Cardiac fibroblast (primary cell): ENCODE measurements at regions not wholly inside any gene's neighbourhood (a gene's known extent, or its start where the extent isn't known, plus 50 kb on each side); places are given as distances from the start of the nearest gene placed in this dataset.

Experiments
- DNase-seq, 2 donors: peaks; one replicate each; pipeline versions ENCODE4 v3.0.0 to v3.0.0-alpha.2; 2010; ENCODE audit warnings: low read depth in 2 of 2
- H3K4me3 ChIP-seq, 2 donors: replicated peaks in 1 of 2; 1 replicate in 1 of 2; 2 replicates in 1 of 2; pipeline ENCODE4 v1.5.1; 2011; ENCODE audit warnings: low read depth in 2 of 2, low read length in 2 of 2, mild to moderate bottlenecking in 2 of 2, moderate library complexity in 1 of 2
- TF ChIP-seq, protein P1 (sequence below): IDR thresholded peaks from one replicate; pipeline ENCODE4 v1.5.1; 2011; ENCODE audit warnings: low read depth, mild to moderate bottlenecking, low read length, inconsistent platforms

DNA sequence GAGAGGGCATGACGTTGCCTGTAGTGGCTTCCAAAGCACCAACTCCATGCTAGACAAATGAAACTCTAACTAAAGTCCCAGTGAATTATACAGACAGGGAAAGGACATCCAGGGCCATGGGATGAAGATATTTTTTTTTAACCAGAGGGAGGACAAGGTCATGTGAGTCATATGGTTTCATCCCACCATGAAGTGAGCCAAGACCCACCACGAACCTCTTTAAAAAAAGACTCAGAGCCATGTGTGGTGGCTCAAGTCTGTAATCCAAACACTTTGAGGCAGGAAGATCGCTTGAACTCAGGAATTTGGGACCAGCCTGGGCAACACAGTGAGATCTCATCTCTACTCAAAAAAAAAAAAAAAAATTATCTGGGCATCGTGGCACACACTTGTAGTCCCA lies 115.2 kb downstream of the LIPG start:
- H3K4me3 ChIP-seq, result no peak overlapping the region
- TF ChIP-seq, protein P1, sequence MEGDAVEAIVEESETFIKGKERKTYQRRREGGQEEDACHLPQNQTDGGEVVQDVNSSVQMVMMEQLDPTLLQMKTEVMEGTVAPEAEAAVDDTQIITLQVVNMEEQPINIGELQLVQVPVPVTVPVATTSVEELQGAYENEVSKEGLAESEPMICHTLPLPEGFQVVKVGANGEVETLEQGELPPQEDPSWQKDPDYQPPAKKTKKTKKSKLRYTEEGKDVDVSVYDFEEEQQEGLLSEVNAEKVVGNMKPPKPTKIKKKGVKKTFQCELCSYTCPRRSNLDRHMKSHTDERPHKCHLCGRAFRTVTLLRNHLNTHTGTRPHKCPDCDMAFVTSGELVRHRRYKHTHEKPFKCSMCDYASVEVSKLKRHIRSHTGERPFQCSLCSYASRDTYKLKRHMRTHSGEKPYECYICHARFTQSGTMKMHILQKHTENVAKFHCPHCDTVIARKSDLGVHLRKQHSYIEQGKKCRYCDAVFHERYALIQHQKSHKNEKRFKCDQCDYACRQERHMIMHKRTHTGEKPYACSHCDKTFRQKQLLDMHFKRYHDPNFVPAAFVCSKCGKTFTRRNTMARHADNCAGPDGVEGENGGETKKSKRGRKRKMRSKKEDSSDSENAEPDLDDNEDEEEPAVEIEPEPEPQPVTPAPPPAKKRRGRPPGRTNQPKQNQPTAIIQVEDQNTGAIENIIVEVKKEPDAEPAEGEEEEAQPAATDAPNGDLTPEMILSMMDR, result no peak
- no peak for DNase-seq

DNA sequence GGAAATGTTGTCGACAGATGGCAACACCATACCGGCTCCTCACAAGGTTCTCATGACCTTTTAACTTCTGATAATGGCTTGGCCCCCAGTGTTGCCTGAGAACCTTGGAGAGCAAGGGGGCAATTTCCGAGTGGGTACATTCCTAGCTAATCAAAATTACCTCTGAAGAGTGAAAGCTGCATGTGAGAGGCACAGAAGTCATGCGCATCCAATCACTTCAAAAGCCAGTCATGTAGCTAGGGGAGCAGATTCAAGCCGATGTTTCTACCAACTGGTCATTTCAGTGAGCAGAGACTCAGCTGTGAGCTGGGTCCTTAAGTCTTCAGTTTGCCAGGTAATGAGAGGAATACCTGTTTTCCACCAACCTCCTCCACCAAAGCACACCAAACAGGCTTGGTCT lies 111.4 kb downstream of the LIPG start:
- DNase-seq, result no peak
- H3K4me3 ChIP-seq, result no peak overlapping the region
- TF ChIP-seq, protein P1, result no peak

DNA sequence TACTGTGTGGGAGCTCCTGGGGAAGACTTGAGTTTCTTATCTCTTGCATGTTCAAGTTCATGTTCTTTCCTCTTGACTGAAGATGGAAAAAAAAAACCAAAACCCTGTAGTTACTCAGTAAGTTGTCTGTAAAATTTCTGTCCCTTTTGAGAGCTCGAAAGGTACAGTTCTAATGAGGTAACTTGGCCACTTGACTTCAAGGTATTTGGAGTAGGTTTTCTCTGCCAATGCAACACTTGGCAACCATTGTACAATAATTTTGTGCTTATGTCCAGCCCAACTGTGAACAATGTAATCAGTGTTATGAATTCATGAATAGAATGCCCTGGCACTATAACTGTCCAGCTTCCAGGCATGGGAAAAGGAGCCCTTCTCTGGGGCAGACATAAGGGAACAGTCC lies 111.0 kb downstream of the LIPG start:
- DNase-seq, result peak in 1 of 2 donors; percentile 31
- TF ChIP-seq, protein P1, result no peak
- no peak overlapping the region for H3K4me3 ChIP-seq

DNA sequence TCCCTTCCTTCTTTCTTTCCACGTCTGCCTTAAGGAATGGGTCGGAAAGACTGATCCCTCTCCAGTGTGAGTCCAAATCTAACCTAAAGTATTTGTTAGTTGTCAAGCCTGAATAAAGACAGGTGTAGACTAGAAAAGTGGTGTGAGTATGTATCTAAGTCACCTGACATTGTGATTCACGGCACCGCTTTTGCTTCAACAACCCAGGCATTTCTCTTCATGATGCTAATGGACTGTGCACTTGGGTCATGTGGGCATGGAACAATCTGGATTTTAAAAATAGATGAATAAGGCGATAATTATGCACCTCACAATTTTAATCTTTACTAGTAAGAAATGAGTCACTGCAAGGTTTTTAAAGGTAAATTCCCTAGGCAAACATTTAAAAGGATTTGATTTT lies 107.5 kb downstream of the LIPG start:
- no peak overlapping the region for H3K4me3 ChIP-seq
- DNase-seq, result no peak
- TF ChIP-seq, protein P1, result no peak

DNA sequence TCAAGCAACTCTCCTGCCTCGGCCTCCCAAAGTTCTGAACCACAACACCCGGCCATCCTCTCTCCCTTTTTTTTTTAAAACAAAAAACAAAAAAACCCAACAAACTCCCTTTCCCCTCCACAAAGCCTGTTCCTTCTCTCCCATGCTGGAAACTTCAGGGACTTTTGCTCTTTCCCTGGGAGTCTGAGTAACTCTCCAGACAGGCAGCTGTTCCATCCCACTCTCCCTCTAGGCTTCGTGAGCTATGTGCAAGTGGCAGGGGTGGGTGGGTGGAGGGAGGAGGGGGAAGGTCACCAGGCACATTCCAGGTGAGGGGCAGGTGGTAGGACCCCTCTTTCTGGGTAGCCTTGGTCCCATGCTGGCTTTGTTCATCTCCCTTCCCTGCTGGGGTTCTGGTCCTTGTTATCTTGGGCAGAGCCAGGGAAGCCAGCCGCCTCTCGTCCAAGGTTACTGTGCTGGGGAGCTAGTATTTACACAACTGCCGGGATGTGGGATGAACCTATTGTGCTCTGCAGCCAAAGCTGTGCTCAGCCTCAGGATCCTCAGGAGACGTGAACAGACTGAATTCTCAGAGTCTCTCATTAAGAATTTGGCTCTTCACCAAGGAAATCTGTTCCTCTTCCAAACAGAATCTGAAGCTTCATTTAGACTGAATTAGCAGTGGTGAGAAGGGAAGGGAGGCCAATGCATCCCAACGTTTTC lies 106.9 kb downstream of the LIPG start:
- TF ChIP-seq, protein P1, result no peak
- DNase-seq, result peak; percentile 53 to 89
- no peak overlapping the region for H3K4me3 ChIP-seq

DNA sequence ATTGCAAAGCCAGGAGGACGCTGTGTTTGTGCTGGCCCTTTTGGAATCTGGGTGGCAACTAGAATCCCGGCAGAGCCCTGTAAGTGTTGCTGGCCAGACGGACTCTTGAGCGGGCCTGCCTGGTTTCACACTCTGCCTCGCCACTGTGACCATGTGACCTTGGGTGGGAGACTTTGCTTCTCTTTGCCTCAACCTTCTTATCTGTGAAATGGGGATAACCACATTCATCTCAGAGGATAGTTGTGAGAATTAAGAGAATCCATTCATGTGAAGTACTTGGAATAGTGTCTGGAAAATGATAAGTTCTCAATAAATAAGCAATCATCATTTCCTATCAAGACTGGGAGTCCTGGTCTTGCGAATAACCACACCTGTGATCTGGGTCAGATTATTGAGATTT lies 105.6 kb downstream of the LIPG start:
- DNase-seq, result no peak

More for the DNA sequence above, 105.6 kb downstream of the LIPG start:
- TF ChIP-seq, protein P1, result no peak
- no peak overlapping the region for H3K4me3 ChIP-seq
